ENCODE measurements at regions not wholly inside any gene's neighbourhood (a gene's known extent, or its start where the extent isn't known, plus 50 kb on each side); places are given as distances from the start of the nearest gene placed in this dataset.
"Not testable (repeated sequence)": the region's sequence is repeated elsewhere in the genome, so short reads cannot be mapped to it uniquely, and the experiment has no call there.

GRCh38 chr21:27528697-27529096, 561.8 kb upstream of the ADAMTS5 start:
- no peak for DNase-seq

DNA sequence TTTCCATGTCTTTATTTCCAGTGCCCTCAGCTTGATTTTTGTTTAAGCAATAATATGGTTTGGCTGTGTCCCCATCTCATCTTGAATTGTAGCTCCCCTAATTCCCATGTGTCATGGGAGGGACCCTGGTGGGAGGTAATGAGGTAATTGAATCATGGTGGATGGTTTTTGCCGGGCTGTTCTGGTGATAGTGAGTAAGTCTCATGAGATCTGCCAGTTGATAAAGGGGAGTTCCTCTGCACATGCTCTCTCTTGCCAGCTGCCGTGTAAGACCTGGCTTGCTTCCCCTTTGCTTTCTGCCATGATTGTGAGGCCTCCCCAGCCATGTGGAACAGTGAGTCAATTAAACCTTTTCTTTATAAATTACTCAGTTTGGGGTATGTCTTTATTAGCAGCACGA, 559.6 kb upstream of the ADAMTS5 start:
- no peak for DNase-seq

GRCh38 chr21:27525780-27526179, 558.9 kb upstream of the ADAMTS5 start:
- DNase-seq = no peak

DNA sequence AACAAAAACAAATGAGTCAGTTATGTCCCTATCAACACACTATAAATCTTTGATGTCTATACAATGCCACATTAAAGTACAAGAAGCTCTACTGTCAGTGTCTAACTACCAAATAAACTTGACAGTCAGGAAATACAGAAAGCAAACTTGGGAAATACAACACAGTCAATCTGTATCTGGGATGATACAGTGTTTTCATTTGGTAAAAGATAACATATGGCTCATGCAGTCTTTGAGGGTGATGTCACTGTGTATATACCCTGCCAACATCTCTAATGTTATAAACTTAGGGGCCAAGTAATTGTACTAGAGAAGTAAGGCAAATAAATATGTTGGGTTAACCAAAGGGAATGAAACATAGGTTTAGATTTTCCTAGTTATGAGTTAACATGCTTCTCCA, 552.5 kb upstream of the ADAMTS5 start:
- DNase-seq = peak; percentile 95

DNA sequence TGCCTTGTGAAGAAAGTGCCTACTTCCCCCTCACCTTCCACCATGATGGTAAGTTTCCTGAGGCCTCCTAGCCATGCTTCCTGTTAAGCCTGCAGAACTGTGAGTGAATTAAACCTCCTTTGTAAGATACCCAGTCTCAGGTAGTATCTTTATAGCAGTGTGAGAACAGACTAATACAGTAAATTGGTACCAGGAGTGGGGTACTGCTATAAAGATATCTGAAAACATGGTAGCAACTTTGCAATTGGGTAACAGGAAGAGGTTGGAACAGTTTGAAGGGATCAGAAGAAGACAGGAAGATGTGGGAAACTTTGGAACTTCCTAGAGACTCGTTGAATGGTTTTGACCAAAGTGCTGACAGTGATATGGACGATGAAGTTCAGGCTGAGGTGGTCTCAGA, 550.3 kb upstream of the ADAMTS5 start:
- DNase-seq = not testable (repeated sequence)

GRCh38 chr21:27515676-27516075, 548.8 kb upstream of the ADAMTS5 start:
- no peak for DNase-seq

- no peak for DNase-seq
Measured at GRCh38 chr21:27513825-27514224, 546.9 kb upstream of the ADAMTS5 start.

DNA sequence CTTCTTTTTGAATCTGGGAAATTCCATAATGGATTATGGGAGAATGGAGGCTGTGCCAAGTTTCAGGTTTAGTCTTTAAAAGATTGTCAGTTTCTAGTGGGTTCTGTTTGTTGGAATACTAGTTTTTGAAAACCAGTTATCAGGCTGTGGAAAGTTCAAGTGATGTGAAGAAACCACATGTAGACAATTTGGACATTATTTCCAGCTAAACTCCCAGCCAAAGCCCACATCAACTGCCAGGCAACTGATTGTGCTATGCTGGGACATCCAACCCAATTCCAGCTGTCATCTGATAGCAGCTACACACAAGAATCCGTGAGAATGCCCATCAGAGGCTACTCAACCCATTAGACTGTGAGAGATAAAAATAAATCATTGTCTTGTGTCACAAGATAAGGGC, 546.1 kb upstream of the ADAMTS5 start:
- DNase-seq = no peak

- DNase-seq = no peak
Measured at GRCh38 chr21:27511233-27511632, 544.3 kb upstream of the ADAMTS5 start.

- no peak for DNase-seq
Measured at GRCh38 chr21:27507695-27508094, 540.8 kb upstream of the ADAMTS5 start.

GRCh38 chr21:27505516-27505915, 538.6 kb upstream of the ADAMTS5 start:
- DNase-seq = peak; percentile 95

GRCh38 chr21:27502801-27503200, 535.9 kb upstream of the ADAMTS5 start:
- no peak for DNase-seq

DNA sequence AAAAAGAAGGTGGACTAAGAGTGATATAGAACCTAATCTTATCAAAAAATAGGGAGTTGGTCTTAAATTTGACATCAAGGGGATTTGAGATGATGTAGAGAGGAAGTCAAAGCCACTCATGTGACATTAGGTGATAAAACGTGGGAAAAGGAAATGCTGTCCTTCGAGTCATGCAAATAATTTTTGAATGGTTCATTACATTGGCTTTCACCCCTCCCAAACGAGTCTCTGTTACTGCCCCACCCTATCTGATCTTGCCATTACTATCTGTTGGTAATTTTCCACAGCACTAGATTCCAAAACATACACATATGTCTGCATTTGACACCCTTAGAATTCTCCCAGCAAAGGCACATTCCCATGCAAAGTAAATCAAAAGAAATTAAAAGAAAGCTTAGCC, 531.1 kb upstream of the ADAMTS5 start:
- no peak for DNase-seq

DNA sequence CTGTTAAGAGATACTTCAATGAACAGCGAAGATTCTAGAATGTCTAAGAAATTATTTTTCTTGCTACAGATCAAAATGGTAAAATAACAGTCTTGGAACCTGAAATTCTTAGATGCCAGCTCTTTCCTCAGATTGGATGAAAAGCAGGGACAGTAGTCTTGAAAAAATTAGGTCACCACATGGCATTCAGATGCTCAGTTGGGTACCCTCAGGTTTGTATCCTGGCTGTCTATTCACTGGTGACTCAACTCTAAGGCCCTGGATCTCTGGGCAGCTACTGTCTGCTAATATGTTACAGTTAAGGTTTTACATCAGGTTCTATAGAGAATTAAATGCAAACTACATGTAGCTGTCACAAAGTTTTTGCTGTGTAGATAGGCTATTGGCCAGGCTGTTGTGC, 528.9 kb upstream of the ADAMTS5 start:
- DNase-seq = no peak

DNA sequence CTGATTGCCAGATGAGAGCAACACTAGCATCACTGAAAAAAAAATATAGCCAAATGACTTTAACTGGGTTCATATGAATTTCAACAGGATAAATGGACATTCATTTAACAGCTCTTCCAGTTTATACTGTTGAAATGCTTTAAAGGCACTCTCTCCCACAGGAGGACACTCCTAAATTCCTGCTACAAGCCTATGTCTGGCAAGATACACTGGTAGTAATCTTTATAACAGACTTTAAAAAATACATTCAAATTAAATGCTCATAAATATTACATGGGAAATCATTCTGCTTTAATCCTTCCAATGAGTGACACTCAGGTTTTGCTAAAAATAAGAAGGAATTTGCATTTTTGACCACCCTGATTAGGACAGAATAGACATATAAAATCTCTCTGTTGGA, 526.7 kb upstream of the ADAMTS5 start:
- DNase-seq = no peak

DNA sequence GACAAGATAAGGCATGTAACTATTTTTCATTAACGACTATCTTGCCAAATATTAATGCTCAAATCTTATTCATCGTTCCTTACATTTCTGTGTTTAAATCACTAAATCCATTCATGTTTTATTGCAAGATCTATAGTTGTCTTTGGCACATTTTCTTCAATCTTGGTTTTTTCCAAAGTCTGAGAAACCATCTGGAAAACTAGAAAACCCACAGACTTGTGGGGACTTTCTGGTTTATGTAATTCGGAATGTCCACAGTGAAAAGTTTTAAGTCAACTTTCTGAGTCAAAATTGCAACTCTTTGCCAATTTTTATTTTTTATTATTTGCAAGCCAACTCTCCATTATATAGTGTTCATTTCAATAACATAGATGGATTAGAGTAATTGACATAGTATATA, 520.8 kb upstream of the ADAMTS5 start:
- DNase-seq = no peak

- peak; percentile 72 for DNase-seq
Measured at GRCh38 chr21:27480841-27481261, 514.0 kb upstream of the ADAMTS5 start.

GRCh38 chr21:27477296-27477695, 510.4 kb upstream of the ADAMTS5 start:
- peak; percentile 75 for DNase-seq

DNA sequence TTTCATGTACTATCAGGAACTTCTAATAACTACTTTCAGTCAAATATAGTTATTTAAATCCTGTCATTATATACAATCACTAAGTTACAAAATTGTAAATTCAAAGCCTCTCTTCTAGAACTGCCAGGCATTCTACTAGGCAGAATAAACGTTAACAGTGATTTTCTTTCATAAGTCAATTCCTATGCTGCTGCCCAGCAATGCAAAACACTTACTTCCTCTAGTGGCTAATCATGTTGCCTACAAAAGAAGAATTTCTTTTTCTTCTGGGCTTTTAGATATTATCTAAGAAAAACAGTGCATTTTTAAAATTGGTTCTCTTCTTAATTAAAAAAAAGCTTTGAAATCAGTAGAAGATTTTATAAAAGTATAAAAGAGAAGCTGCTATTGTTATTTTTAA, 509.8 kb upstream of the ADAMTS5 start:
- peak; percentile 55 for DNase-seq

DNA sequence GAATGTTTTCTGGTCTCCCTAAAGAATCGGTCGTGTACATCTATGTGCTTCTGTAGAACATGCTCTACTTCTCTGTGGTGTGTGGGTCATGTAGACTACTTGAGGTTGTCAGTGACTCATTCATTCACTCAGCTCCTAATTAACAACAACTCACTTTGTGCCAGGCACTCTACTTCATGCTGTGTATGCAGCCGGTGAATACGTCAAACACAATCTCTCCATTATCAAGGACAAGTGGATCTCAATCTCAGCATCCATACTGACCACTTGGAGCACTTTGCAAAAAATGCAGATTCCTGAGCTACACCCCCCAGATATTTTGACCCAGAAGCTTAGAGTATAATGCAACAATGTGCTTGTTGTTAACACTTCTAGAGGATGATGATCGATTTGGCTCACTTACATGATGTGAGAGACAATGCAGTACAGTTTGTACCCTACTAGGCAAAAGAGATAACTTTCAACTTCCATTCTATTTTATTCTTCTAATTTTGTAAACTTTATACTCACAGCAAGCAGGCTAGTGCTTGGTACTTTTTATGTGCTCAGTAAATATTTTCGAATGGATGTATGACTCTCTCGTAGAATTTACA, 508.6 kb upstream of the ADAMTS5 start:
- DNase-seq = no peak

DNA sequence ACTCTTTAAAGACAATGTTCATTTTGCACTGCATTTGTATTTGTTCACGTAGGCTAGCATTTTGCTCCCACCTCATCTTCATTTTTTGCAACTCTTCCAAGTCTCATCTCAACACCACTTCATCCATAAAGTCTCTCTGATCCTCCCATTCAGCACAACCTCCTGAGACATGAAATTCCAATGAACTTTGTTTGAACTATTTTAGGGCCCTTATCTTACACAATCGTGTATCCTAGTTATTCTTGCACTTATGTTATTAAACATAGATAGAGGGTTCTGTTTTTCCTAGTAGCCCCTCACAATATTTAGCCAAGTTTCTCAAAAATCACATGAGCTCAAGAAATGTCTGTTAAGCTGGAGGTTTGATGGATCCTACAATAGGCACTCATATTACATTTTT, 500.5 kb upstream of the ADAMTS5 start:
- no peak for DNase-seq

GRCh38 chr21:27466140-27466539, 499.3 kb upstream of the ADAMTS5 start:
- DNase-seq = no peak

GRCh38 chr21:27464648-27465047, 497.8 kb upstream of the ADAMTS5 start:
- DNase-seq = peak; percentile 63

DNA sequence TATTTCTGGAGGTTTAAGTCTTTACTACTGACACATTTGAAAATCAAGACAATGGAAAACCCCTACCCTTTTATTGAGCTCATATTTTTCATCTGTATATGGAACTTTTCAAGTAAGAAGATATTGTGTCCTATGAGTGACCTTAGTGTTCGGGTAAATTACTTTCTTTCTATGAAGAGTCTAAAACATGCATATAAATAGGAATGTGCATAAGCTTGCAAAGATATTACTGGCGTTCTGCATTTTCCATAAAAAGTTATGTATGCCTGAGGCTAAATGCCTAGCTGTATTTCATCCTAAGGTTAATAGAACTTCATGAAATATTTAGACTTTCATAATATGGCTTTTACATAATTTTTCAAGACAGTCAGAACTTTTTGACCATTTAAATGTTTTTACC, 495.8 kb upstream of the ADAMTS5 start:
- DNase-seq = no peak

DNA sequence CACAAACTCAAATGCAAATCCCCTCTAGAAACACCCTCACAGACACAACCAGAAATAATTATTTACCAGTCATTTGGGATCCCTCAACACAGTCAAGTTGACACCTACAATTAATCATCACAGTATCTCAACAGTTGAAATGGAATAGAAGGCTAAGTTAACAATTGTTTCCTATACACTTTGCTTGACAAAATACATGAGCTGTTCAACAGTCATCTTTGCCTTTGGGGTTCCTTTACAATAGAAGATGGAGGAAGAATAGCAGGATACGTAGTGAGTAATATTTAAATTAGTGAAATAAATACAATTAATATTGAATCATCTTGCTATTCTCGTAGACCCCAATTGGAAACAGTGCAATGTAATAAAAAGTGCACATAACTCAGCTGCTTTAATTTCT, 487.3 kb upstream of the ADAMTS5 start:
- DNase-seq = no peak

DNA sequence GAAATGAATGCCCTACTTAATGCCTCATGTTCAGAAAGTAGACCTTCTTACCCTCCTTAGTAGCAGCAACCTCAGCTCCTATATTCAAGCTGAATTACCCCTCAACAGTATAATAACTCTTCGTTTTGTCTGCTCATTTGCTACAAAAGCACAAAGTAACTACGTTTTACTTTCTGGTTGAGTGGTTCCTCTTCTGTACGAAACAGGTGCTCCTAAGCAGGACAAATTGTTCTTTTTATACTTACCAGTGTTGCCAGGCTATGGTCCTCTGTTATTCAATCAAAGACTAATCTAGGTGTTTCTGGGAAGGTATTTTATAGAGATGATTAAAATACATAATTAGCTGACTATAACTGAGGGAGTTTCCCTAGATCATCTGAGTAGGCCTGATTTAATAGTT, 484.2 kb upstream of the ADAMTS5 start:
- no peak for DNase-seq

All from fibroblast of skin of right quadriceps (primary cell).